ENCODE measurements at regions not wholly inside any gene's neighbourhood (a gene's known extent, or its start where the extent isn't known, plus 50 kb on each side); places are given as distances from the start of the nearest gene placed in this dataset.

DNA sequence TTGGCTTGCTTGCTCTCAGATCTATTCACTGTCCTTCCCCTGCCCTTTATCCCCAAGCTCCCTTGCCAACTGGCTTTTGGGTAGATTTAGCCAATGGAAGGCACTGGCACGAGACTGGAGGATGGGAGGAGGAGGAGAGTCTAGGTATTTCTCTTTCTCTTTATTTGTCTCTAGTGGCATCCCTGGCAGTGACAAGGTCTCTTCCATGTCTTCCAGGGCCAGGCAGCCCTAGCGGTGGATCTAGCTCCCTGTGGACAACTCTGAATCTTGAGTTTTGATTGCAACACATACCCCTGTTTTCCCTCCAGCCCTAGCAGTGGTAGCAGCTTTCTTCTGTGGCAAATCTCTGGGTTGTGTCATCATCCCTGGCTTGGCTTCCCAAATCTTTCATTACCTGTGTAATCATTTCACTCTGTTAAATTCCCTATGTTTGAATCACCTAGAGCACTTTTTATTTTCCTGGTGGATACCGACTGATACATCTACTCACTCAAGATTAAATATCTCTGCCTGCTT is 171.1 kb upstream of the IRX6 start:
- TF ChIP-seq, protein P1, sequence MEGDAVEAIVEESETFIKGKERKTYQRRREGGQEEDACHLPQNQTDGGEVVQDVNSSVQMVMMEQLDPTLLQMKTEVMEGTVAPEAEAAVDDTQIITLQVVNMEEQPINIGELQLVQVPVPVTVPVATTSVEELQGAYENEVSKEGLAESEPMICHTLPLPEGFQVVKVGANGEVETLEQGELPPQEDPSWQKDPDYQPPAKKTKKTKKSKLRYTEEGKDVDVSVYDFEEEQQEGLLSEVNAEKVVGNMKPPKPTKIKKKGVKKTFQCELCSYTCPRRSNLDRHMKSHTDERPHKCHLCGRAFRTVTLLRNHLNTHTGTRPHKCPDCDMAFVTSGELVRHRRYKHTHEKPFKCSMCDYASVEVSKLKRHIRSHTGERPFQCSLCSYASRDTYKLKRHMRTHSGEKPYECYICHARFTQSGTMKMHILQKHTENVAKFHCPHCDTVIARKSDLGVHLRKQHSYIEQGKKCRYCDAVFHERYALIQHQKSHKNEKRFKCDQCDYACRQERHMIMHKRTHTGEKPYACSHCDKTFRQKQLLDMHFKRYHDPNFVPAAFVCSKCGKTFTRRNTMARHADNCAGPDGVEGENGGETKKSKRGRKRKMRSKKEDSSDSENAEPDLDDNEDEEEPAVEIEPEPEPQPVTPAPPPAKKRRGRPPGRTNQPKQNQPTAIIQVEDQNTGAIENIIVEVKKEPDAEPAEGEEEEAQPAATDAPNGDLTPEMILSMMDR (conservative IDR thresholded peaks at IDR 0.05; ENCODE audit: low read depth, low read length): no peak
- no peak for TF ChIP-seq EZH2 (IDR thresholded peaks at IDR 0.05; ENCODE audit: low read length, unreplicated experiment)
- TF ChIP-seq EZH2phosphoT487 (IDR thresholded peaks at IDR 0.05; ENCODE audit: borderline replicate concordance, low read length): no peak
